H7 (cell line): ENCODE measurements at regions not wholly inside any gene's neighbourhood (a gene's known extent, or its start where the extent isn't known, plus 50 kb on each side); places are given as distances from the start of the nearest gene placed in this dataset.
A peak's percentile ranks its signal among the peaks of the same experiment; 100 is the strongest.

ENCODE experiments used
- DNase-seq: peaks from one replicate; pipeline ENCODE4 v3.0.0; 2012
- H3K27me3 ChIP-seq: 2 replicates; pipeline ENCODE4 v1.6.0; 2011; ENCODE audit warnings: mild to moderate bottlenecking, low read length; ENCODE audit not compliant: control insufficient read depth, insufficient read depth
- H3K36me3 ChIP-seq: replicated peaks from 2 replicates; pipeline ENCODE4 v1.5.1; 2011; ENCODE audit warnings: low read length; ENCODE audit not compliant: control insufficient read depth, insufficient read depth
- H3K4me3 ChIP-seq: 2 replicates; pipeline ENCODE4 v1.5.1; 2011; ENCODE audit warnings: low read depth, mild to moderate bottlenecking, control low read depth, low read length, moderate library complexity; ENCODE audit not compliant: insufficient read depth

DNA sequence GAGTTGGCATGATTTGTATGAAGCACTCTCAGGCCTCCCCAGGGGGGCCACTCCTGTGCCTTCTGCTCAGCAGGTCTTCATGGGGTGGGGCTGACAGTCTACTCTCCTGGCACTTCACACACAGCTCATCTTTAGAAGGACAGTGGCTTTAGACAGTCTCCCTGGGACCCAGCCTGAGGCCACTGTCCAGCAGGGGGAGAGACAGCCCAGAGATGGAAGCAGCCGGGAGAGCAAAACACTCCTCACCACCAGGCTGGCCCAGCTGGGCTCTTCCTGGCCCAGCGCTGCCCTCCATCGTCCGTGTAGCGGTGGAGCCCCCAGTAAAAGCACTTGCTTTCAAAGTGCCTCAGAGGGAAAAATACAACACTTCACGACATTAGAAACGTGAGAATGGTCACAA lies 62.0 kb upstream of the CRHR1 start:
- DNase-seq = peak; percentile 90
- no peak overlapping the region for H3K4me3 ChIP-seq
- H3K27me3 ChIP-seq = no peaks in the 10 kb centered on the region
- no peaks in the 10 kb centered on the region for H3K36me3 ChIP-seq

DNA sequence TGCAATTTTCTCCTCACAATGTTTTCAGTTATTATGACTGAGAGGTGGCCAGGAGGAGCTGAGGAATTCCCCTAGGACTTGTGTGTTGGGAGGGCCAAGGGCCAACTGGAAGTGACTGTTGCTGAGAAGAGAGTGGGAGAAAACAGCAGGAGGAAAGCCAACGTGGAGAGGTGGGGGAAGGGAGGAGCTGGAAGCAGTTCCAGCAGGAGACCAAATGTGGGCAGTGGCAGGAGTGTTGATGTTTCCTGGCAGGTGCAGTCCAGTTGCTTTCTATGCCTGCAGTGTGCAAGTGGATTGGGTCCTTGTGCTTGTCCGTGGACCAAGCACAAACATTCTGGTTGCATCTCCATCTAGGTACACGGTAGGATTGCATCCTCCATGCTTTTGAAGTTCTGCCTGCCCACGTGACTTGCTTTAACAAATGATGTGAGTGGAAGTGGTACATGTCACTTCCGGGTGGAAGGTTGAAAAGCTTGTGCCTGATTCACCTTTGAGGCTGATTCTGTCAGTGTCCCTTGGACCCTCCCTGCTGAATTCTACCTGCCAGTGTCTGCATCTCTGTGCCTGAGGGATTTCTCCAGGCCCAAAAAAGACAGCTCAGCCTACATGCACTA lies 54.7 kb upstream of the CRHR1 start:
- Histone ChIP-seq H3K4me3 (no peak overlapping the region), H3K36me3 (no peaks in the 10 kb centered on the region), H3K27me3 (no peaks in the 10 kb centered on the region; the same call in 1 of the 2 replicates)
- no peak for DNase-seq

DNA sequence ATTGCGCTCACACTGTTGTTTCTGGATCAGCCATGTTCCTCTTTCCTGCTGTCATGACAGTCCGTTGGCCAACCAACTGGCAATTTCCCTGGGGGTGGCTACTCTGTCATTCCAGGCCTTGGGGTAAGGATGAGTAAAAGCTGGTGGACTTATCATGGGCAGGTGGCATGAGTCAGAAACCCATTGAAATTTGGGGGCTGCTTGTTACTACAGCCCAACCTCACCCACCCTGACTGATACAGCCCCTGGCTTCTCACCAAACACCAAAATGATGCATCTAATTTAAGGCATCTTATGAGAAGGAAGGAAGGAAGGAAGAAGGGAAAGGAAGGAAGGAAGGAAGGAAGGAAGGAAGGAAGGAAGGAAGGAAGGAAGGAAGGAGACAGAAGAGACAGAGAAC lies 53.9 kb upstream of the CRHR1 start:
- no peak for DNase-seq

DNA sequence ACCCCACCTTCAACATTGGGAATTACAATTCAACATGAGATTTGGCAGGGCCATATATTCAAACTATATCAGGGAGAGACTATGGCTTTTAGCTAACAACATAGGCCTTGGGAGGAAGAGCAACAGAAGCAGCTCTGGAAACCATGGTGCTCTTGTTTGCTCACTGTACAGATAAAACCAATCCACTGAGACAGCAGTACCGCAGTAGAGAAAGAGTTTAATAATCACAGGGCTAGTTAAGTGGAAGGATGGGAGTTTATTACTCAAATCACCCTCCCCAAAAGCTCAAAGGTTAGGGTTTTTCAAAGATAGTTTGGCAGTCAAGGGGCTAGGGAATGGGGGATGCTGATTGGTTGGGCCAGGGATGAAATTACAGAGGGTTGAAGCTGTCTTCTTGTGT lies 52.7 kb upstream of the CRHR1 start:
- no peak overlapping the region for H3K4me3 ChIP-seq
- no peak for DNase-seq
- H3K27me3 ChIP-seq = no peaks in the 10 kb centered on the region; the same call in 1 of the 2 replicates
- no peaks in the 10 kb centered on the region for H3K36me3 ChIP-seq

More for the DNA sequence above, 53.9 kb upstream of the CRHR1 start:
- Histone ChIP-seq H3K36me3 (no peaks in the 10 kb centered on the region), H3K4me3 (no peak overlapping the region), H3K27me3 (no peaks in the 10 kb centered on the region; the same call in 1 of the 2 replicates)

DNA sequence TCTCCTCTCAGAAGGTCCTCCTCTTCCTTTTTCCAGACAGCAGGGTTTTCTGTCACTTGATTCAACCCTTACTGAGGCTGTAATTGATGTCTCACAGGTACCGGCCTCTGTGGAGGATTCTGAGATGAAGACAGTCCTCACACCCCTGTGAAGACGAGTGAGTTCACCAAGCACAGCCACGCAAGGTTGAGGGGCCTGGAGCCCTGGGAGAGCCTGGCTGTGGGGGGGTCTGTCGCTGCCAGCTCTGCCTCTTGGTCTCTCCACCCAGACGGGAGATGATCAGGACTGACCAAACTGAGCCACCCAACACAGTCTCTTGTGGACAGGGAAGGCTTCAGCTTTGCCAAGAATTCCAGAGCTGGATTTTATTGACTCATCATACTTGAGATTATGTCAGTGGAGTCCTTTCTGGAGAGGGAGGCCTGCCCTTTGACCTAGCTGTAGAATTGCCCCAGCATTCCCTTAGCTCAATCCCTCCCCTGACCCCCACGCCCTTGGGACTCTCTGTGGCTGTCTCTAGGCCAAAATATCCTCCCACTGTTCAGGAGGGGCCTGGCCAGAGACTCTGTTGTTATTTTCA lies 51.1 kb upstream of the CRHR1 start:
- no peaks in the 10 kb centered on the region; the same call in 1 of the 2 replicates for H3K27me3 ChIP-seq
- no peak overlapping the region for H3K4me3 ChIP-seq
- H3K36me3 ChIP-seq = no peaks in the 10 kb centered on the region
- no peak for DNase-seq

DNA sequence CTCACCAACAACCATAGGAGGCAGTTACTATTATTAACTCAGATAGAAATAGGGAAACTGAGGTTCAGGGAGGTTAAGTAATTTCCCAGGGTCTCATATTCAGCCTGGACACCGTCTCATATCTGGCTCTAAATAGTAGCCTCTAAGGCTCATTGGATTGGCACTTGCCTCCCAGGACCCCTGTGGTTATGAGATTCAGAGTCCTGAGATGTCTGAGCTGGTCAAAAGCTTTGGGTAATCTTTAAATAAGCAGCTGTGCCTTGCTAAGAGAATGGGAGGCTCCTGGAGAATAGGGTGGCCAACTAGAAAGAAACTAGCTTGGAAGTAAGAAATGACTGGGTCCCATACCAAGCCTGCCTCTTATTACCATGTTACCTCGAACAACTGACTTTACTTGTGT lies 50.3 kb upstream of the CRHR1 start:
- Histone ChIP-seq H3K27me3 (no peaks in the 10 kb centered on the region; the same call in 1 of the 2 replicates), H3K36me3 (no peaks in the 10 kb centered on the region), H3K4me3 (no peak overlapping the region)
- no peak for DNase-seq
